Brain microvascular endothelial cell (primary cell): ENCODE measurements at regions not wholly inside any gene's neighbourhood (a gene's known extent, or its start where the extent isn't known, plus 50 kb on each side); places are given as distances from the start of the nearest gene placed in this dataset.

ENCODE experiments used
- DNase-seq: peaks from one replicate; pipeline ENCODE4 v3.0.0-alpha.2; 2020
- H3K27ac ChIP-seq: fragments of 250-450 bp; sonication (Bioruptor Pico); 2 replicates; pipeline ENCODE4 v1.5.1; 2020; ENCODE audit warnings: mild to moderate bottlenecking, moderate library complexity
- H3K27me3 ChIP-seq: fragments of 250-450 bp; sonication (Bioruptor Pico); replicated peaks from 2 replicates; pipeline ENCODE4 v1.5.1; 2020; ENCODE audit warnings: mild to moderate bottlenecking
- H3K36me3 ChIP-seq: fragments of 250-450 bp; sonication (Bioruptor Pico); replicated peaks from 2 replicates; pipeline ENCODE4 v1.5.1; 2020; ENCODE audit warnings: mild to moderate bottlenecking
- H3K4me3 ChIP-seq: 2 replicates; pipeline ENCODE4 v1.5.1; 2011; ENCODE audit warnings: low read depth, mild to moderate bottlenecking, control low read depth, low read length, moderate library complexity
- in situ Hi-C: cut with HindIII; loops from 2 replicates; pipeline ENCODE4 v1.10.0; 2017; ENCODE audit warnings: low sequenced_read_pairs, low pct_ligation_motif_present
- TF ChIP-seq, protein P1 (sequence below): IDR thresholded peaks from 2 replicates; pipeline ENCODE4 v1.5.1; 2011; ENCODE audit warnings: low read depth, mild to moderate bottlenecking, moderate library complexity, low read length, control low read depth, inconsistent platforms; ENCODE audit errors: missing control alignments

DNA sequence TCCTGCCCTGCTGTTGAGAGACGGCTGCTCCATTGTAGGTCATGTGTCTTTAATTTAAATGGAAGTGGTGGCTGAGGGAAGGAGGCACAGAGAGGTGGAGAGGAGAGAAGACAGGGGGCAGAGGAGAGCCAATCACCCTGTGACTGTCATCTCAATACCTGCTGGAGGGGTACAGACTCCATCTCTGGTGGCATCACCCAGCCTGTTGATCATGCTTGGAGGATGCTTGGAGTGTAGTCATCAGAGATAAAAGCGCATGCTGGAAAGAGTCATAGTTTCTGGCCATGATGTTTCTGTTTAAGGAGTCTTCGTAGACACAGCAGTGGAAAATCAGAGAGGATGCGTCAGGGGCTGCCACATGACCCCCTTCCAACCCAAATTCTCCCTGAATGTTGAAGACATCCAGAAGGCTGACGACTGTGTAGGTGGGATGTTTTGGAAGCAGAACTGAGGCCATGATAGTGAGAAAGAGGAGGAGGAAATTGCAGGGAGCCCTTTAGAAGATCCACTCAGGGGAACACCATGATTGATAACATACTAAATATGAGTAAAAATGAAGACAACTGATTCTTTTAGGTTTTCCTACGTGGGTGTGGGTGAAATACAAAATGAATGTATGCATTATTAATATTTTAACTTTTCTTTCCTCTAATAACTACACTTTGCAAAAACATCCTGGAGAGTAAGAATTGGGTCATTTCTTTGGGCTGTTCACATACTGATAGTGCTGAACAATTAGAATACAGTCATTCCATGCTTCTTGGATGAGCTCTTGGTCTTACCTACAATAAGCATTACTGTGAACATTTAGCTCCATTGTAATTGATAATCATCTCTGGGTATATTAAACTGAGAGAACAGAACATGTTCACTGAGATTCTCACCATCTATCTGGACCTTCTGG, 210.6 kb upstream of the ATP10A start:
- H3K36me3 ChIP-seq: no peaks in the 10 kb centered on the region
- no peak overlapping the region for H3K4me3 ChIP-seq
- in situ Hi-C loops: no loop called here
- no peaks in the 10 kb centered on the region for H3K27me3 ChIP-seq
- no peak for DNase-seq
- TF ChIP-seq, protein P1, sequence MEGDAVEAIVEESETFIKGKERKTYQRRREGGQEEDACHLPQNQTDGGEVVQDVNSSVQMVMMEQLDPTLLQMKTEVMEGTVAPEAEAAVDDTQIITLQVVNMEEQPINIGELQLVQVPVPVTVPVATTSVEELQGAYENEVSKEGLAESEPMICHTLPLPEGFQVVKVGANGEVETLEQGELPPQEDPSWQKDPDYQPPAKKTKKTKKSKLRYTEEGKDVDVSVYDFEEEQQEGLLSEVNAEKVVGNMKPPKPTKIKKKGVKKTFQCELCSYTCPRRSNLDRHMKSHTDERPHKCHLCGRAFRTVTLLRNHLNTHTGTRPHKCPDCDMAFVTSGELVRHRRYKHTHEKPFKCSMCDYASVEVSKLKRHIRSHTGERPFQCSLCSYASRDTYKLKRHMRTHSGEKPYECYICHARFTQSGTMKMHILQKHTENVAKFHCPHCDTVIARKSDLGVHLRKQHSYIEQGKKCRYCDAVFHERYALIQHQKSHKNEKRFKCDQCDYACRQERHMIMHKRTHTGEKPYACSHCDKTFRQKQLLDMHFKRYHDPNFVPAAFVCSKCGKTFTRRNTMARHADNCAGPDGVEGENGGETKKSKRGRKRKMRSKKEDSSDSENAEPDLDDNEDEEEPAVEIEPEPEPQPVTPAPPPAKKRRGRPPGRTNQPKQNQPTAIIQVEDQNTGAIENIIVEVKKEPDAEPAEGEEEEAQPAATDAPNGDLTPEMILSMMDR: no peak
- no peak overlapping the region for H3K27ac ChIP-seq

DNA sequence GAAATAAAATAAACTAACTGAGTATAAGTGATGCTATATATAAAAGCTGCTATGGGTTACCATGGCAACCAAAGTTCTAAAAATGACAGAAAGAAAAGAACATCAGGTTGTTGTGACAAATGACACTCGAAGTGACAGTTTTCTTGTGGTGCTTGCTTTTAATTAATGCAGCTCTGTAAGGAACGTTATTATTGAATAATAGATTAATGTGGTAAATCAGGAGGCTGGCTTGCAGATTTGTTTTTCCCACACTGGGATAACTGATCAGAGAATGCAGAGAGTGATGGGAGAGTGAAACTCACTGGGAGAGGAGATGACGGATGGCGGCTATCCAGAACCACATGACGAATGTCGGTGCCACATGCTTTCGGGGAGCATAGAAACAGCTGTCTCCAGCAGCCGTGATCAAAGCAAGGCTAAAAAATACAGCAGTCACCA, 207.0 kb upstream of the ATP10A start:
- no peak overlapping the region for H3K27ac ChIP-seq
- no peaks in the 10 kb centered on the region for H3K36me3 ChIP-seq
- H3K4me3 ChIP-seq: no peak overlapping the region
- no peaks in the 10 kb centered on the region for H3K27me3 ChIP-seq
- DNase-seq: no peak
- in situ Hi-C loops: no loop called here
- TF ChIP-seq, protein P1: no peak

DNA sequence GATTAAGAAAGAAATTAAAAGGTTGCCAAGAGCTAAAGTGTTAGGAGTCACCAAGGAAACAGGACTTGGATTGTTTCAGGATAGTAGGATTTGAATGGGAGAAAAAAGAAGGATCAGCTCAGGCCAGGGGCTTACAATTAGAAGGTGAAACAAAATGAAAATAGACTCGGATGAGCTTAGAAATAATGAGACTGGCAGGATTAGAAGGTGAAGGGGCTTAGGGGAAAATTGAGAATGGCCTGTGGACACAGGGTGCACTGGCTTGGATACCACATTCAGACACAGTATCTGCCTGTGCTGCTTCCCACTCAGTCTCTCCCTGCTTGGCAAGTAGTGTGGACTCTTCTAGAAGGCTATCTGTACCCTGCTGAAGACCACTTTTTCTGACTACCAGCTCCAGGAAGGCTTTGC, 206.1 kb upstream of the ATP10A start:
- in situ Hi-C loops: no loop called here
- no peak overlapping the region for H3K4me3 ChIP-seq
- TF ChIP-seq, protein P1: no peak
- no peak for DNase-seq
- H3K27me3 ChIP-seq: no peaks in the 10 kb centered on the region
- no peak overlapping the region for H3K27ac ChIP-seq
- H3K36me3 ChIP-seq: no peaks in the 10 kb centered on the region

DNA sequence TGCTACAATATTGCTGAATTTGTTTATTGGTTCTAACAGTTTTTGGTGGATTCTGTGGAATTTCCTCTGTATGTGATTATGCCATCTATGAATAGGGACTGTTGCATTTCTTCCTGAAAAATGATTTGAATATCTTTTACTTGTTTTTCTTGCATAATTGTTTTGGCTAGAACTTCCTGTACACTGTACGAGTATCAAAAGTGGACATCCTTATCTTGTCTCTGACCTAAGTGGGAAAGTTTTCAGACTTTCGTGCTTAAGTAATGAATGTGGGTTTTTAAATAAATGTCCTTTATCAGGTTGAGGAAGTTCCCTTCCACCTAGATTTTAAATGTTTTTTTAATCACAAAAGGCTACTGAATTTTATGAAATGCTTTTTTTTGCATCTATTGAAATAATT, 203.8 kb upstream of the ATP10A start:
- no peaks in the 10 kb centered on the region for H3K27me3 ChIP-seq
- no peak overlapping the region for H3K27ac ChIP-seq
- no peak overlapping the region for H3K4me3 ChIP-seq
- in situ Hi-C loops: no loop called here
- TF ChIP-seq, protein P1: no peak
- H3K36me3 ChIP-seq: no peaks in the 10 kb centered on the region
- no peak for DNase-seq

DNA sequence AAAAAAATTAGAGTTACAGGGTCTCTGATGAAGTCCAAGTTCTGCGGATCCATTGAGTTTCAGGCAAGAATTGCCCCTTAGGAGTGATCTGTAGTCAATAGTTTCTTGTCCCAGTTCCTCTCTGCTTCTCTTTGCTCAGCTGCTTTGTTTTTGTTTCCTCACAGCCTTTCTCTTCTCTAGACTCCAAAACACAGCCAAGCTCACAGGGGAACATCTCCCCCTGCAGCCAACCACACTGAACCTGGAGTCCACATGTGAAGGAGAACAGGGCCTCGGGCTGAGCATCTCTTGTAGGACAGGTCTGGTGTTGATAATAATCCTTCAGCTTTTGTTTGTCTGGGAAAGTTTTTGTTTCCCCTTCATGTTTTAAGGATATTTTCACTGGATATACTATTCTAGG, 202.6 kb upstream of the ATP10A start:
- Histone ChIP-seq H3K27me3 (no peaks in the 10 kb centered on the region), H3K36me3 (no peaks in the 10 kb centered on the region), H3K27ac (no peak overlapping the region), H3K4me3 (no peak overlapping the region)
- no peak for DNase-seq
- in situ Hi-C loops: no loop called here
- TF ChIP-seq, protein P1: no peak
